ENCODE measurements at regions not wholly inside any gene's neighbourhood (a gene's known extent, or its start where the extent isn't known, plus 50 kb on each side); places are given as distances from the start of the nearest gene placed in this dataset.

DNA sequence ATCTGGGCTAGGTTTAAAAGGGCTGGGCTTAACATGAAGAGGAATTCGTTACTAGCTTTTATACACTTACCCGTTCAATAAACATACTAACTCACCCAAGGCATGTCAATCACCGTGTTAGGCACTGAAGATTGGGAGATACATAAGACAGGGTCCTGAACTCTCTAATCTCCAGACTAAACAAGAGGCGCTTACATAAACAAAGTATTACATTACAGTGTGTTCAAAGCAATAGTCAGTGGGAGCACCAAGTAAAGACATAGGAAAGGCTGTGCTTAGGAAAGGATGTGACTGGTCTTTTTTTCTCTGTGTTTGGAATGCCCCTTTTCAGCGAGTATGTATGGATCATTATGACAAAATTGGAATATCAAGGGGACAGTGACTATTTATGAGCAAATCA is 203.6 kb upstream of the ADRA1B start:
- no peak for DNase-seq

DNA sequence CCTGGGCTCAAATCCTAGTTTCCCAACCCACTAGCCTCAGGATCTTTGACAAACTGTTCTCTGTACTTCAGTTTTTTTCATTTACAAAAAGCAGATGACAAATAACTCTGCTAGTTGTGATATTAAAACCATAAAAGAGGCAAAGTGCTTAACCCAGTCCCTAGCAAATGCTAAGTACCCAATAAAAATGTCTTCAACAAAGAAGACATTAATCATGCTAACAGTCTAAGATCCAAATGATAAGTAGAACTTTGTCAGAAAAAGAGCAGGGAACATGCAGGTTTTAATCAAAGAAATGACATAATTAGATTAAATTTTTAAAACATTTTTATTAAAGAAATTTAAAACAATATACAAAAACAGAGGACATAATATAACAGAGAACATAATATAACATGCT is 203.0 kb upstream of the ADRA1B start:
- DNase-seq = no peak

- no peak for DNase-seq
Observed at GRCh38 chr5:159713773-159714172, 202.5 kb upstream of the ADRA1B start.

DNA sequence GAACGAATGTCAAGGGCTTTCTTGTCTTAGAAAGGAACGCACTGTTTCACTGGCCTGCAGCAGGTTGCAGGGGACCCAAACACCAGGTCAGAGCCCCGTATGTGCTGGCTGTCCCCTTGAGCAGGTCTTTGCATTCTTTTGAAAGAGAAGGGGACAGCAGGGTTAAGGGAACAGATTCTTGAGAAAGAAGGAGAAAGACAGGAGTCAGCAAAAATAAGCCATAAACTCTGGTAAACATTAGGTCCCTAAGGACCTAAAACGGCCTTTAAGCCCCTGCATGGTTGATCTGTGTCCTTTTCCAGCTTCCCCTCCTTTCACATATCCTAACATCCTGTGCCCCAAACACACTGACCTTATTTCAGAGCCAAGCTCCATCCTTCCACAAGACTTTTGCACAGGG is 190.8 kb upstream of the ADRA1B start:
- DNase-seq = no peak

- no peak for DNase-seq
Observed at GRCh38 chr5:159727167-159727566, 189.1 kb upstream of the ADRA1B start.

- DNase-seq = no peak
Observed at GRCh38 chr5:159730285-159730684, 186.0 kb upstream of the ADRA1B start.

DNA sequence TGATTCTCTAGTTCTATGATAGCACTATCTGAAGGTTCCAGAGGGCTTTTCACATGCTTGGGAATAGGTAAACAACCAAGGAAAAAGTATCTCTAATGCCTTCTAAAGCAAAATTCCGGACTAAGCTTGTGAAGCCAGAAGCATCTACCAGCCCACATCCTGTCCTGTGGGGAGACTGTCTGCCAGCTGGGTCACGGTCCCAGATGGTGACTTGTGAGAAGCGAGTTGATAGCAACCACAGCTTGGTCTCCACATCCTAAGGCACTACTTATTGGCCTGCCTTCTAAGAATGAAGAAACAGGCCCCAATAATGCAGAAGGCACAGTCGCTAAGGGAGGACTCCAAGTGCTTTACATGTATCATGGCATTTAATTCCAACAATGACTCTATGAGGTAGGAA is 184.1 kb upstream of the ADRA1B start:
- no peak for DNase-seq

- no peak for DNase-seq
Observed at GRCh38 chr5:159734366-159734765, 181.9 kb upstream of the ADRA1B start.

DNA sequence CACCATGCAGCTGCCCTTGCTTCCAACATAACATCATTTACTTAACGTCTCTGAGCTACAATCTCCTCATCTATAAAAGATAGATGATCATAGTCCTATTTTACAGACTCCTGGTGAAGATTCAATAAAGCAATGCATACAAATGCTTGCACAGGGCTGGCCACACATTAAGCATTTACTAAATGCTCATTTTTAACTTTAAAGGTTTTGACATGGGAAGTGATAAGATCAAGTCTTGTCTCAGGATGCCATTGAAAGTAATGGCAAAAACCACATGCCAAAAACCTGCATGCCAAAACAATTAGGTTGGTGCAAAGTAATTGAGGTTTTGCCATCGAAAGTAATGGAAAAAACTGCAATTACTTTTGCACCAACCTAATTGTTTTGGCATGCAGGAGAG is 181.2 kb upstream of the ADRA1B start:
- DNase-seq = no peak

DNA sequence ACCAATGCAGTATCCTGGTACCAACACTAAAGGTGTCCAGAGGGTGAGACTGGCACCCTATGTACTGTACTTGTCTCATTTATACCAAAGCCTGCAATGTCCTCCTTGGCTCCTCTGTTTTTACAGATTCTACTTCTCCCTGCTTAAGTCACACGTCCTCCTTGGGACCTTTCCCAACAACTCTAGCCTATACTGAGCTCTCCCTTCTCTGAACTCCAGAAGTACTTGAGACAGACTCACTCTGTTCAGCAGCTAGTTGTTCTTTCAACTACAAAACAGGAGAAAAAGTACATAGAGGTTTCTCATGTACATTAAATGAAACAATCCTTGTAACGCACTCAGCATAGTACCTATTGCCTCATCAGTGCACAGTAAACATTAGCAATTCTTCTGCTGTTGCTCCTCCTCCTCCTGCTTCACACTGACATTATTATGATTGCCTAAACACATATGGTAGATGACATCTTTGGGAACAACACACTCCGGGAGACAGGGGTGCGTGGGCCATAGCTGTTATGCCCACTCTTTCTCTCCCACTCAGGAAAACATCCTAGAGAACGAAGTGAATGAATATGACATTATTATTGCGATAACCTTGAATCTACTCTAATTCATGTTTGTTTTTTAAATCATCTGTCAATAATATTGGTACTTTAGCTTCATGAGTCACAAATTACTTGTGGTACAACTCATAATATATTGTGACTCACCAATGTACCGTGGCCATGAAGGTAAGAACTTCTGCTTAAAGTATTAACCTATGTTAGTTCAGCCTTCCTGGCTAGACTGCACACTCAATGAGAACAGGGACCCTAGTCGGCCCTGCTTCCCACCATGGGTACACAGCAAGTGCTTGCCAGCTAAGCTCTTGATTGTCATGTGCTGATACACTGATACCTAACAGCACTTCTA is 180.3 kb upstream of the ADRA1B start:
- no peak for DNase-seq

DNA sequence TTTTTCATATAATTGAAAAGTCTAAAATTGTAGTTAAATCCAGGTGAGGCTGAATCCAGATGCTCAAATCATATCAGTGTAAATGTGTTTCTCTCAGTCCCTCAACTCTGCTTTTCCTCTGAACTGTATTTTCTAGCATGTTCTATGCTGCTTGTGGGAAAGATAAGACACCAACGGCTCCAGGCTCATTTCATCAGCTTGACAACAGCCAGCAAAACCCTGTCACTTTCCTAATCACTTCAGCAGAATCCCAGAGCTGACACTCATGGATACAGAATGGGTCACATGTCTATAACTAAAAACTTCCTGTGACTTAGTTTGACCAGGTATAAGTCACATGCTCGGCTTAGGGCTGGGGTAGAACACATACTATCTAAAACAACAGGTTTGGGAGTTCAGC is 179.4 kb upstream of the ADRA1B start:
- DNase-seq = no peak

GRCh38 chr5:159737263-159737662 is 179.0 kb upstream of the ADRA1B start:
- no peak for DNase-seq

GRCh38 chr5:159741829-159742322 is 174.4 kb upstream of the ADRA1B start:
- no peak for DNase-seq

DNA sequence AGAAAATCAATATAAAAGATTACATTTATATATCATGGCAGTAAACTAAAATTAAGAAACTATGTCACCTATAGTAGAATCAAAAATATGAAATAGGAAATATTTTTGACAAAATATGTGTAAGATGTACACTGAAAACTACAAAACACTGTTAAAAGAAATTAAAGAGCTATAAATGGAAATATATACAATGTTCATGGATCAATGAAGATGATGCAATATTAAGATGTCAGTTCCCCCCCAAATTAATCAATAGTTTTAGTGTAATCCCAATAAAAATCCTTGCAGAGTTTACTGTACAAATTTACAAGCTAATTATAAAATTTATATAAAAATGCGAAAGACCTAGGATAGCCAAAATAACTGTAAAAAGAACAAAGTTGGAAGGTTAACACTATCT is 173.0 kb upstream of the ADRA1B start:
- no peak for DNase-seq

GRCh38 chr5:159746707-159747106 is 169.6 kb upstream of the ADRA1B start:
- no peak for DNase-seq

- no peak for DNase-seq
Observed at GRCh38 chr5:159749146-159749545, 167.1 kb upstream of the ADRA1B start.

DNA sequence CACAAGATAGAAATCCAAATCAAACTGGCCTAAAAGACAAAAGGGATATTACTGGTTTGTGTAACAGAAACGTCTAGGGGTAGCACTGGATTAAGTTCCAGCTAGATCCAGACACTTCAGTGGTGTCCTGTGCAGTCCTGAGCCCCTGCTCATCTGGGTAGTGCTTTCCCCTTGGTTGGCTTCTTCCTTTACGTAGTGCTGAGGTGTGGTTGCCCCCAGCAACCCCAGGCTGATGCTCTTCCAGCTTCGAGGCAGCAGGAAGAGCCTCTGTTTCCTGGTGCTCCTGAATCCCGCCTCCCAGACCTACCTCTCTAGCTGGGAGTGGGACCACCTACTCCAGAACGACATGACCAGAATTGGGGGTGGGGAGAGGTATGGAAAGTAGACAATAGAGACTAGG is 166.1 kb upstream of the ADRA1B start:
- DNase-seq = no peak

- no peak for DNase-seq
Observed at GRCh38 chr5:159751459-159751858, 164.8 kb upstream of the ADRA1B start.

- DNase-seq = no peak
Observed at GRCh38 chr5:159752622-159753275, 163.5 kb upstream of the ADRA1B start.

DNA sequence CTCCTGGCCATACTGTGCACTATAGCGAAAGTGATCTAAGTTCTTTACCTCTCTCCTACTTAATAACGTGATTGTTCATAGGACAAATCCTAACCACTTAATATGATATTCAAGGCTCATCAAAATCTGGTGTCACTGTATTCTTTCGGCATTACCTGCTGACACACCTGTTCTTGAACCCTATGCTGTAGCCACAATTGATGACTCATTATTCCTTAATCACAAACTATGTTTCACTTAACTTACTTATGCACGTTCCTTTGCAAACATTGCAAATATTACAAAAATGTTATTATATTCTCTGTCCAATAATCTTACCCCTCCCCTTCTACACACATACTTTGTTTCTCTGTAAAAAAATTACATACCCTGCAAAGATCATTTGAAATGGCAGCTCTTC is 158.1 kb upstream of the ADRA1B start:
- no peak for DNase-seq

DNA sequence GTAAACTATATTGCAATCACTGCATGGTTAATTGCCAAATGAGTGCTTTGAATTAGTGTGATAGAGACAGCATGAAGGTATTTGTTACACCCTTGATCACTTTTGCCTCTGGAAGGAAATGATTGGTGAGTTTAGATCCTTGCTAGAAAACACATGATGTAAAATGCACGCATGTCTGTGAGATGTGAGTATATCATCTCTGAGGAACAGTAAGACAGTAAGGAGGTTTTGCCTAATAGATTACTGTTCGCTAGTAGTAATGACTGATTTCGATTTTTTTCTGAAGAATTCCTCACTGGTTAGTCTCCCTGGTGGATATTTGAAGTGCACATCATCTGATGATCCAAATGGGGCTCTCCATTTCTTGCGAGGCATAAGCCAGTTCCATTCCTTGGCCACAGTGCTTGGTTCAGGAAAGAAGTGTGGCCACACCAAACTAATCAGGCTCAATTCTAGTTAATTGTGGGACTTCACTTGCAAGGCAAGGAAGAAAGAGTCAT is 156.4 kb upstream of the ADRA1B start:
- DNase-seq = no peak

- DNase-seq = no peak
Observed at GRCh38 chr5:159762921-159763320, 153.4 kb upstream of the ADRA1B start.

GRCh38 chr5:159763562-159763961 is 152.7 kb upstream of the ADRA1B start:
- DNase-seq = no peak
